Activated naive CD8-positive, alpha-beta T cell treated with anti-CD3 and anti-CD28 coated beads, Interleukin-2, amount 10 ng/mL, durations not matched to agents 7 days and 5 days (primary cell): ENCODE measurements at regions not wholly inside any gene's neighbourhood (a gene's known extent, or its start where the extent isn't known, plus 50 kb on each side); places are given as distances from the start of the nearest gene placed in this dataset.
"Not testable (repeated sequence)": the region's sequence is repeated elsewhere in the genome, so short reads cannot be mapped to it uniquely, and the experiment has no call there.

ENCODE experiments used
- ATAC-seq: fragments of 150-1000 bp; cut with Tn5 transposase; one replicate; pipeline ENCODE4 v1.10.0; 2021; ENCODE audit warnings: low read depth, moderate library complexity
- POLR2A ChIA-PET: fragments of 350-600 bp; sonication (Branson Sonifier 250); formaldehyde crosslinking; loops from one replicate; lab custom pipeline; 2021; ENCODE audit warnings: antibody characterized with exemption; lab: Charles Lee
- DNase-seq: peaks from one replicate; pipeline ENCODE4 v3.0.0; 2021
- H3K27ac Mint-ChIP-seq: one replicate; pipeline ENCODE4 v1.8.0; 2022; ENCODE audit warnings: mild to moderate bottlenecking, mixed read lengths
- H3K27me3 Mint-ChIP-seq: one replicate; pipeline ENCODE4 v1.8.0; 2022; ENCODE audit warnings: mild to moderate bottlenecking, moderate library complexity, mixed read lengths
- H3K36me3 Mint-ChIP-seq: one replicate; pipeline ENCODE4 v1.8.0; 2021; ENCODE audit warnings: mild to moderate bottlenecking, mixed read lengths
- H3K4me1 Mint-ChIP-seq: one replicate; pipeline ENCODE4 v1.8.0; 2021; ENCODE audit warnings: mixed read lengths
- H3K4me3 Mint-ChIP-seq: one replicate; pipeline ENCODE4 v1.8.0; 2022; ENCODE audit warnings: mild to moderate bottlenecking, moderate library complexity, mixed read lengths
- H3K9me3 Mint-ChIP-seq: one replicate; pipeline ENCODE4 v1.8.0; 2021; ENCODE audit warnings: mixed read lengths

GRCh38 chr22:22127100-22127499 is 117.5 kb upstream of the VPREB1 start:
- POLR2A ChIA-PET, result no interaction called here

GRCh38 chr22:22125579-22126468 is 118.8 kb upstream of the VPREB1 start:
- no peaks in the 10 kb centered on the region for H3K4me1 Mint-ChIP-seq
- no peak overlapping the region for H3K27ac Mint-ChIP-seq
- H3K27me3 Mint-ChIP-seq, result peaks cover 9% of the 10 kb centered on the region
- no peak for ATAC-seq
- DNase-seq, result no peak
- no peaks in the 10 kb centered on the region for H3K36me3 Mint-ChIP-seq
- H3K9me3 Mint-ChIP-seq, result no peaks in the 10 kb centered on the region
- H3K4me3 Mint-ChIP-seq, result no peak overlapping the region
- POLR2A ChIA-PET, result no interaction called here

More at GRCh38 chr22:22127100-22127499, 117.5 kb upstream of the VPREB1 start:
- DNase-seq, result no peak
- Mint-ChIP-seq H3K4me1 (peaks cover 5% of the 10 kb centered on the region), H3K9me3 (no peaks in the 10 kb centered on the region), H3K36me3 (no peaks in the 10 kb centered on the region), H3K27ac (no peak overlapping the region), H3K4me3 (no peak overlapping the region), H3K27me3 (peaks cover 14% of the 10 kb centered on the region)
- ATAC-seq, result no peak

GRCh38 chr22:22125028-22125578 is 119.5 kb upstream of the VPREB1 start:
- Mint-ChIP-seq H3K4me3 (no peak overlapping the region), H3K9me3 (no peaks in the 10 kb centered on the region), H3K4me1 (no peaks in the 10 kb centered on the region), H3K27ac (no peak overlapping the region), H3K36me3 (no peaks in the 10 kb centered on the region), H3K27me3 (peaks cover 11% of the 10 kb centered on the region)
- ATAC-seq, result no peak
- no peak for DNase-seq
- POLR2A ChIA-PET, result no interaction called here

- ATAC-seq (no peak), DNase-seq (no peak)
- POLR2A ChIA-PET, result no interaction called here
- no peaks in the 10 kb centered on the region for H3K9me3 Mint-ChIP-seq
- no peak overlapping the region for H3K27ac Mint-ChIP-seq
- peaks cover 17% of the 10 kb centered on the region for H3K27me3 Mint-ChIP-seq
- no peaks in the 10 kb centered on the region for H3K36me3 Mint-ChIP-seq
- no peak overlapping the region for H3K4me3 Mint-ChIP-seq
- no peaks in the 10 kb centered on the region for H3K4me1 Mint-ChIP-seq
Observed at GRCh38 chr22:22124374-22124773, 120.2 kb upstream of the VPREB1 start.

GRCh38 chr22:22123960-22124278 is 120.7 kb upstream of the VPREB1 start:
- ATAC-seq, result no peak
- Mint-ChIP-seq H3K4me3 (no peak overlapping the region), H3K27me3 (peaks cover 21% of the 10 kb centered on the region), H3K36me3 (no peaks in the 10 kb centered on the region), H3K9me3 (no peaks in the 10 kb centered on the region), H3K4me1 (no peaks in the 10 kb centered on the region), H3K27ac (no peak overlapping the region)
- POLR2A ChIA-PET, result no interaction called here
- DNase-seq, result no peak

GRCh38 chr22:22123118-22123959 is 121.2 kb upstream of the VPREB1 start:
- no peak overlapping the region for H3K27ac Mint-ChIP-seq
- no peak for DNase-seq

DNA sequence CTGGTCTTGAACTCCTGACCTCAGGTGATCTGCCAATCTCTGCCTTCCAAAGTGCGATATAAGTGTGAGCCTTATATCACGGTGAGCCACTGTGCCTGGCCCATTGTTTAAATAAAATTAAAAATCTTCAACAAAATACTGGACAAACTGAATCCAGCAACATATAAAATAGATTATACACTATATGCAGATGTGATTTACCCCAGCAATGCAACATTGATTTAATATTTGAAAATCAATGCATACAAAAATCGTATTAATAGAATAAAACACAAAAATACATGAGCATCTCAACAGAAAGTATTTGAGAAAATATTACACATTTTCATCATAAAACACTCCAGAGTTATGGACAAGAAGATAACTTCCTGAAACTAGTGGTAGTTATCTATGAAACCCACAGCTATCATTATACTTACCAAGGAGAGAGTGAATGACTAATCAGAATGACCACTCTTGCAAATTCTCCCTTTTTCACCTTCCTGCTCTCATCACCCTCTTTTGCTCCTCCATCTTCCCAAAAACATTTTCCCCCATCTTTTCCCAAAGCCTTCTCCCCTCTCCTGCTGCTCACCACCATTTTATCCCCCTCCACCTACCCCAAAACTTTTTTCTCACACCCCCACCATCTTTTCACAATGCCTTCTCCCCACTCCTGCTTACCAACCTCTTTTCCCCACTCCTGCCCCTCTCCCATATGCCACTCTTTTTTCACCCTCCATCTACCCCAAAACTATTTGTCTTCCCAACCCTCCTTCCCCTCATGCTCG is 122.1 kb upstream of the VPREB1 start:
- POLR2A ChIA-PET, result interaction anchor here (1.0 kb wide), 1 partner anchor 255 kb away, joined by 3 read pairs; the partner anchor contains the start of gene MAPK1
- H3K4me1 Mint-ChIP-seq, result peaks cover 3% of the 10 kb centered on the region
- H3K27ac Mint-ChIP-seq, result no peak overlapping the region
- ATAC-seq (no peak), DNase-seq (no peak)
- H3K9me3 Mint-ChIP-seq, result no peaks in the 10 kb centered on the region
- no peak overlapping the region for H3K4me3 Mint-ChIP-seq
- peaks cover 25% of the 10 kb centered on the region for H3K27me3 Mint-ChIP-seq
- H3K36me3 Mint-ChIP-seq, result no peaks in the 10 kb centered on the region

More at GRCh38 chr22:22123118-22123959, 121.2 kb upstream of the VPREB1 start:
- peaks cover 23% of the 10 kb centered on the region for H3K27me3 Mint-ChIP-seq
- no peak for ATAC-seq
- H3K36me3 Mint-ChIP-seq, result no peaks in the 10 kb centered on the region
- POLR2A ChIA-PET, result no interaction called here
- H3K4me3 Mint-ChIP-seq, result no peak overlapping the region
- H3K9me3 Mint-ChIP-seq, result no peaks in the 10 kb centered on the region
- H3K4me1 Mint-ChIP-seq, result peaks cover 1% of the 10 kb centered on the region

DNA sequence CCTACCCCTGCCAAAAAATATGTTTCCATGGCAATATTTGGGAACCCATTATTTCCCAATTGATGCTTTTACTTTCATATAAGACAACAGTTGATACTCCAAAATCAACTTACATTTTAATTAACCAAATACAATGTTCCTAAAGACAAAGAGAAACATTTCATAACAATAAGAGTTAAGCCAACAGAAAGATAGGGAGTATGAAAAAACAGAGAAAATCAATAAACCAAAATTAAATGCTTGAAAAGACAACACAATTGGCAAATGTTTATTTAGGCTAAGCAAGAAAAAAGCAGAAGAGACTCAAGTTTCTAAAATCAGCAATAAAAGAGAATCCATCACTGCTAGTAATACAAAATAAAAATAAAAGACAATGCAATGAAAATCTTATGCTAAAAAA is 123.1 kb upstream of the VPREB1 start:
- H3K36me3 Mint-ChIP-seq, result no peaks in the 10 kb centered on the region
- ATAC-seq (no peak), DNase-seq (no peak)
- POLR2A ChIA-PET, result interaction anchor here (1.0 kb wide), 1 partner anchor 254 kb away, joined by 3 read pairs; the partner anchor contains the start of gene MAPK1
- peaks cover 25% of the 10 kb centered on the region for H3K27me3 Mint-ChIP-seq
- H3K27ac Mint-ChIP-seq, result no peak overlapping the region
- H3K4me1 Mint-ChIP-seq, result peaks cover 3% of the 10 kb centered on the region
- H3K4me3 Mint-ChIP-seq, result no peak overlapping the region
- H3K9me3 Mint-ChIP-seq, result no peaks in the 10 kb centered on the region

DNA sequence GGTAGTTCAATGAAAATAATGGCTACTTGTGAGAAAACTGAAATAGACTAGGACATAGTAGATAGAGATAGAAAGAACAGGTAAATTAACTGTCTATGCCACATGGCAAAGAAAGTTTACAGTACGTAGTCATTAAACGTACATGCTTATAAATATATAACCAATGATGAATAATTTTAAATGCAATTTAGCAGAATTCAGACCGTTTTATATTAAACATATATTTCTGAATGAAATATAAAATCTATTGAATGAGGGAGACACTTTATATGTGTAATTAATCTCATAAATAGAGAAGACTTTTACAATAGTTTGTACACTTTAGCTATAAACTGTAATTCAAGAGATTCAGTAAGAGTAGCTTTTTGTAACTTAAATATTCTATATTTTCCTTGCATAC is 124.4 kb upstream of the VPREB1 start:
- Mint-ChIP-seq H3K4me3 (no peak overlapping the region), H3K4me1 (peaks cover 3% of the 10 kb centered on the region), H3K36me3 (no peaks in the 10 kb centered on the region), H3K27ac (no peak overlapping the region), H3K27me3 (peaks cover 25% of the 10 kb centered on the region), H3K9me3 (no peaks in the 10 kb centered on the region)
- POLR2A ChIA-PET, result no interaction called here
- no peak for DNase-seq
- ATAC-seq, result no peak

- Mint-ChIP-seq H3K27ac (no peak overlapping the region), H3K4me1 (peaks cover 3% of the 10 kb centered on the region), H3K27me3 (peaks cover 25% of the 10 kb centered on the region), H3K4me3 (no peak overlapping the region), H3K9me3 (no peaks in the 10 kb centered on the region), H3K36me3 (no peaks in the 10 kb centered on the region)
- POLR2A ChIA-PET, result no interaction called here
- no peak for DNase-seq
- no peak for ATAC-seq
Observed at GRCh38 chr22:22118987-22119386, 125.6 kb upstream of the VPREB1 start.

- ATAC-seq, H3K4me3 Mint-ChIP-seq, H3K4me1 Mint-ChIP-seq, H3K27ac Mint-ChIP-seq, POLR2A ChIA-PET, H3K36me3 Mint-ChIP-seq, H3K9me3 Mint-ChIP-seq, DNase-seq: not testable (repeated sequence)
- H3K27me3 Mint-ChIP-seq, result peaks cover 29% of the 10 kb centered on the region
Observed at GRCh38 chr22:22117864-22118544, 126.6 kb upstream of the VPREB1 start.

DNA sequence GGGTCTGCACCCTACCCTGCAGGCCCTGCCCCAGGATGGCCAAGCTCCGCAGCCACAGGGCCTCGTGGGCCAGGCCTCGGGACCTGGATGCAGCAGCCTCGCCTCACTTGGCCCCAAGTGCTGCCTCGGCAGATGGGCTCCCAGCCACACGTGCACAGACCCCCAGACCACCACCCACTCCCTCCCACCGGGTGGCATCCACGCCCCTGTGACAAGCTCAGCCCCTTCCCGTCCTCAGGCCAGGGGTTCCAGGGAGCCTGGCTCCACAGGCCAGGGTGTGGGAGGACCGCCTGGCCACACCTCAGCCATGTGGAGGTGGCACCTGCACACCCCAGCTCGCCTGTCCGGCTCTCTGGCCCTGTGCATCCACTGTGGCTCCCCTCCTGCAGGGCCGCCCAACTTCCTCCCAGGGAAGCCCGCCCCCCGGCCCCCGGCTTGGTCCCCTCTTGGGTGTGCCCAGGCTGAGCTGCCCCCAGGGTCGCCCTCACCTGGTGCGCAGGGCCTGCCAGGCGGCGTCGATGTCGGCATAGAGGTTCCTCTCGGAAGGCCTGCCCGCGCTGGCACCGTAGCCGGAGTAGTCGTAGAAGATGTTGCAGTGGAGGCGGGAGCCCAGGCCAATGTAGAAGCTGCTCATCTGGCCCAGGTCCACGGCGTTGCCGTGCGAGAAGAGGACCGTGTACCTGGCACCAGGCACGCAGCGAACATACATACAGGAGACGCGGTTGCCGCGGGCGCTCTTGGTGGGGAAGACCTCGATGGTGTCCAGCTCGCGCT is 127.4 kb upstream of the VPREB1 start:
- H3K4me3 Mint-ChIP-seq, H3K27ac Mint-ChIP-seq, H3K9me3 Mint-ChIP-seq, H3K36me3 Mint-ChIP-seq, H3K4me1 Mint-ChIP-seq, DNase-seq, ATAC-seq, POLR2A ChIA-PET: not testable (repeated sequence)
- H3K27me3 Mint-ChIP-seq, result peaks cover 30% of the 10 kb centered on the region
